SIG-M5 (cell line): ENCODE measurements at regions not wholly inside any gene's neighbourhood (a gene's known extent, or its start where the extent isn't known, plus 50 kb on each side); places are given as distances from the start of the nearest gene placed in this dataset.

Experiments
- DNase-seq: peaks from one replicate; lab custom pipeline; 2025; lab: John Stamatoyannopoulos, UW

DNA sequence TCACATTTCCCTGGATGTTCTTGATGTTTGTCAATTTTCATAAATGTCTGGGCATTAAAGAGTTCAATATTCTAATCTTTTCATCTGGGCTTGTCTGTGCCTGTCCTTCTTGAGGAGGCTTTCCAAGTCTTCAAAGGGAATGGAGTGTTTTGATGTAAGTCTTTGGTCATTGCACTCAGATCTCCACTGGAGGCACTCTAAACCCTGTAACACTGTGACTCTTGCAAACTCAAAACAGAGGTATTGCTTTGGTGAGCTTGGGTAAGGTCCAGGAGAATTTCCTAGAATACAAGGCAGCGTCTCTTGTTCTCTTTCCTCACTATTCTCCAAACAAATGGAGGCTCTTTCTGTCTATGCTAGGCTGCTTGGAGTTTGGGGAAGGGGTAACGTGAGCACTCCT, 1118.1 kb upstream of the PABPC4L start:
- no peak for DNase-seq

- DNase-seq = no peak
Measured at GRCh38 chr4:135316266-135316779, 1114.7 kb upstream of the PABPC4L start.

DNA sequence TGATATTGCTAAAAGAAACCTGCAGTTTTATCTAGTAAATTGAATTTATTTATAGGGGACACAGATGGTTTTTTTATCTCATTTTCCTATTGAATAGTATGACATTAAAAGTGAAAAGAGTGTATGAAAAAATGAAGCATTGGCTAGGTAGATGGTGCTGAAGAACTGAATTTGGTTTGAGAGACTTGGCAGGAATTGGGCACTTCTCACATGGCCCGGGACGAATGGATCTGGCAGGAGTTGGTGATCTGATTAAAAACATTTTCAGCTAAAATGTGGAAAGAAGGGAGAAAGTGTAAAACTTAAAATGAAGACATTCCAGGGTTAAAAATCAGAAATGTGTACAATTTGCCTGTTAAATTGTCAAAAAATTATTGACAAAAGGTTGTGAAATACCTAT, 1088.5 kb upstream of the PABPC4L start:
- no peak for DNase-seq

GRCh38 chr4:135283934-135284333, 1082.3 kb upstream of the PABPC4L start:
- DNase-seq = no peak

- no peak for DNase-seq
Measured at GRCh38 chr4:135282676-135283075, 1081.1 kb upstream of the PABPC4L start.

DNA sequence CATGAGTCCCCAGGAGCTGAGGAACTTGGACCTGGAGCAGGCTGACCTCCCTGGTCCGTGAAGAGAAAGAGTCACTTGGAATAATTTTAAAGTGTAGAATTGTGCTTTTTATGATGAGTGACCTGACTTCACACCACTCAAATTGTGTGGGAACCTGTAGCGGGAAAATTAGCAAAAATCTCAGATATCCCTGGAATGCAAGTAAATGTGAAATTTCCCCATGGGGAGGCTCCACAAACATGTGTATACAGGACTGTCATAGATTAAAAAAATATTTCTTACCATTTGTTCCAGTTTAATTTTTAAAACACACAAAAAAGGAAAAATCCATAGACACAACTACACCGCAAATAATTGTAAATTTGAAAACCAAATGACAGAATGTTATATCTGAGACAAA, 1079.6 kb upstream of the PABPC4L start:
- DNase-seq = no peak

- DNase-seq = no peak
Measured at GRCh38 chr4:135277980-135278315, 1076.4 kb upstream of the PABPC4L start.

GRCh38 chr4:135277068-135277979, 1075.7 kb upstream of the PABPC4L start:
- no peak for DNase-seq

- DNase-seq = no peak
Measured at GRCh38 chr4:135274416-135274815, 1072.8 kb upstream of the PABPC4L start.

DNA sequence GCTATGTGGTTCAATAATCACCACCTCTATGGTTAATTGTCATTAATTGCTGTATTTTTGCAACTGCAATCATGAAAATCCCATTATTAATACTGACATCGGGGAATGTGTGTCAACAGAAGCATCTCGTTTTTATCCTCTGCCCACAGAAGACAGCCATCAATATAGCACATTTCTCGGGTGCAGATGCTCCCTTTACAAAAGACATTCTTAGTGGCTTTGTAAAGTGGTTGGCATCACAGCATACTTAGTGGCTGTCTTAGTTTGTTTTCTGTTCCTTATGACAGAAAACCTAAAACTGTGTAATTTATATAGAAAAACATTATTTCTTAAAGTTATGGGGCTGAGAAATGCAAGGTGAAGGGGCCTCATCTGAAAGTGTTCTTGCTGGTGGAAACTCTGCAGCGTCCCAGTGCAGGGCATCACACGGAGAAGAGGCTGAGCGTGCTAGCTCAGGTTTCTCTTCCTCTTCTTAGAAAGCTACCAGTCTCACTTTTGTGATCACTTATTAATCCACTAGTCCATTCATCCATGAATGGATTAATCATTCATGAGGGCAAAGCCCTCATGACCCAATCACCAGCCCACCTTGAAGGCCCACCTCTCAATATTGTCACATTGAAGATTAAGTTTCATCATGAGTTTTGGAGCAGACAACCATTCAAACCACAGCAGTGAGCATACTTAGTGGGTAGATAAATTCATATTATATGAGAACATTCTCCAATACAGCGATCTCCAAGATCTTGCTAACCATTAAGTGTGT, 1067.7 kb upstream of the PABPC4L start:
- DNase-seq = no peak

- DNase-seq = no peak
Measured at GRCh38 chr4:135268369-135268768, 1066.8 kb upstream of the PABPC4L start.

- DNase-seq = no peak
Measured at GRCh38 chr4:135267148-135267865, 1065.7 kb upstream of the PABPC4L start.

DNA sequence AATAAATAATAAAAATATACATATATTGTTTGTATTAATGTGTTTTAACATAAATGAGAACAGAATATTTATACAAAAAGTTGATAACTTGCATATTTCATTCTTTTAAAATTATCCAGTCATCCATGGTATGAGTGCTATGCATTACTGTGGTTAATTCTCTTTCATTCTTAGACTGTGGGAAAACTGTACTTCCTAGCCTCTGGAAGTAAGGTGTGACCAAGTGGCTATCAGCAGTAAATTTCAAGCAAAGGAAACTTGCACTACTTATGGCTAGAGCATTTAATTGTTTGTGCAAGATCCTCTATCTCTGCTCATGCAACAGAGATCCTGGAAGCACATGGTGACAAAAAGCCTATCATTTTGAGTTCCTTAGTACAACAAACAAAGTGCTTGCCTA, 1054.5 kb upstream of the PABPC4L start:
- no peak for DNase-seq

DNA sequence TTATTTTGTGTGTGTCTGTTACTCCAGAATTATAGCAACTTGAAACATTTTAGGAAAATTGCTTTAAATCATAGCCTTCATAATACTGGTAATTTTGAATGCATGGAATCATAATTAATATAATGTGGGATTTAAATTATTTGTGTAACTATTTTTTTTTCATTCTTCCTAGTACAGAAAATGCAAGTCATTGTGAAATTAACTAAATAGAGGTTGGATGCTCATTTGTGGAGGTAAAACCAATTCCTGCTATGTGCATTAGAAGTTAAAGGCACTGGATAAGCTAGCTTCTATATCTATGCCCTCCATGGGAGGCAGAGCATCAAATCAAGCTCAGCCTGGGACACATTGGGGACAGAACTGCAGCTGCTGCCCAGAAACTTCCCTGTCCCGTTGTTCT, 1048.5 kb upstream of the PABPC4L start:
- no peak for DNase-seq

DNA sequence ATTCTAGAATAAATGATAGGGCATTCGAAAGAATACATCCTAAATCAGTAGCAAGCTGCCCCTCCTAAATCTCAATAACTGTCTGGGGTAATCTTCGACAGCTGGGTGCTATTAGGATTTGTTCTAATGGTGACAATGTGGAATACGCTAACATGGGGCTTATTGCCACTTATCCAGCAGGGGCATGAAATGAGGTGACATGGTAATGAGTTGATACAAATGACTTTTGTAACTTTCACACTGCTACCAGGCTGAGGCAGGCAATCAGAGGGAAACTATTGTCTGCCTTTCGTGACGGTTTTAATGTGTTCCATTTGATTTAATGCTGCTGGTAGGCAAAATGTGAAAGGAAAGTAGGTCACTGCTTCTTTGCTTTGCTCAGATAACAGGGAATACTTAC, 1047.4 kb upstream of the PABPC4L start:
- DNase-seq = no peak

- no peak for DNase-seq
Measured at GRCh38 chr4:135244696-135245095, 1043.1 kb upstream of the PABPC4L start.

GRCh38 chr4:135244056-135244455, 1042.5 kb upstream of the PABPC4L start:
- DNase-seq = no peak

- DNase-seq = no peak
Measured at GRCh38 chr4:135240796-135241195, 1039.2 kb upstream of the PABPC4L start.

DNA sequence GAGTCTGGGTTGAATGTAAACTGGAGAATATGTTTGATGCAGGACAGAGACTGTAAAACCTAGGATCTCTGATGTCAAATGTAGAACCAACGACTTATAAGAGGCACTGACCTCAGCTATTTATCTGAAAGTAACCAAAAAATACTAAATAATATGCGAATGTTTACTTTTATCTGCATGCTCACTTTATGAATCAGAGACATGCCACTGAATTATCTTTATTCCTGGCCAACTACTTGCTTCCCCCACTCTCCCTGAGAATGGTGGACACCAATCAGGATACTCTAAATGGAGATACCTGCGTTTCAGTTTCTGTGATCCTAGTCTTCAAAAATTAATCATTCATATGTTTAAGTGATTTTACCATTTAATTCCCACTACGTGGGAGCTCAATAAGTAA, 1038.4 kb upstream of the PABPC4L start:
- no peak for DNase-seq

DNA sequence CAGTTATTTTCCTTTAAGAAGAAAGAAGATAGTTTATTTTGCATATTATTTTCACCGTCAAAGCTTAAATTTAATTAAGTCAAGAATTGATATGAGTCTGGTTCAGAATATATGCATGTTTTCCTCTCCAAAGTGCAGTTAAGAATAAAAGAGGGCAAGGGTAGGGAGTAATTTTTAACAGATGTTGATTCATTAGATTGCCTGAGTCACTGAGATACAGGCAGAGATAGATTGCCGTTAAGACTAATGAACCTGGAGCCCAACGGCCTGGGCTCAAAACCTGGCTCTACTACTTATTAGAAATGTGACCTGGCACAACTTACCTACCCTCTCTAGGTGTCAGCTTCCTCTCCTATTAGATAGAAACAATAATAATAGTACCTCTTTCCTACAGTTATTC, 1037.4 kb upstream of the PABPC4L start:
- DNase-seq = no peak

- no peak for DNase-seq
Measured at GRCh38 chr4:135236048-135236447, 1034.5 kb upstream of the PABPC4L start.

DNA sequence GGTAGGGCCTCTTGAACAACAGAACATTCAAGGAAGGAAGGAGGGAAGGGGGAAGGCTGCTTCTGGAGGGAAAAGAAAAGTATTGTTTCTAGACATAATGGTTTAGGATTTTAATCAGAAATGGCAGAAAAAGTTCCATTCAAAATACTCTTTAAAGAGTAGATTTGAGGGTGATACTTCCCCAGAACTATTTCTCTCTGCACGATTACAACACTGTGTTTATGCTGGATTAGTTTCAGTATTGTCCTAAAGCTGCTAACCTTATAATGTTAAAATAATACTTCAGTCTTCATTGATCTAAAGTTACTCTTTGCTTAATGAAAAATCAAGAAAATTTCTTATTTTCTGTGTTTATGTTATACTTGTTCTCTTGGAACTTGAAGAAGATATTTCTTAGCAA, 1026.3 kb upstream of the PABPC4L start:
- no peak for DNase-seq

DNA sequence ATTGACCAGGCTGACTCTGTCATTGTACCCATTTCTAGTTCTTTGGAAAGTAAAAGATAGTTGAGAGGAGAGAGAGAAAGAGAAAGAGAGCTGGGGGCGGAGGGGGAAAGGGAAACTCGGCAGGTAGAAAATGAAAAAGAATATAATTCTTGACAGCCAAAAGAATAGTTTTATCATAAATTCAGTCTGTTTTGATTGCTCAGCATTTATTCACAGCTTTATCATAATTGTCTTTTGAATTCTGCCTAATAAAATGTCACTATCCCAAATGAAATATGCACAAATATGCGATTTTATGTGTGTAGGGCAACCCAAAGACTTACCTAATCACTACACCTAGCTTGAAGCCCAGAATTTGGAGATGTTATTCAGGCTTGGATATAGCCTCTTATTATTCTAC, 1024.0 kb upstream of the PABPC4L start:
- no peak for DNase-seq
